ENCODE measurements at regions not wholly inside any gene's neighbourhood (a gene's known extent, or its start where the extent isn't known, plus 50 kb on each side); places are given as distances from the start of the nearest gene placed in this dataset.

DNA sequence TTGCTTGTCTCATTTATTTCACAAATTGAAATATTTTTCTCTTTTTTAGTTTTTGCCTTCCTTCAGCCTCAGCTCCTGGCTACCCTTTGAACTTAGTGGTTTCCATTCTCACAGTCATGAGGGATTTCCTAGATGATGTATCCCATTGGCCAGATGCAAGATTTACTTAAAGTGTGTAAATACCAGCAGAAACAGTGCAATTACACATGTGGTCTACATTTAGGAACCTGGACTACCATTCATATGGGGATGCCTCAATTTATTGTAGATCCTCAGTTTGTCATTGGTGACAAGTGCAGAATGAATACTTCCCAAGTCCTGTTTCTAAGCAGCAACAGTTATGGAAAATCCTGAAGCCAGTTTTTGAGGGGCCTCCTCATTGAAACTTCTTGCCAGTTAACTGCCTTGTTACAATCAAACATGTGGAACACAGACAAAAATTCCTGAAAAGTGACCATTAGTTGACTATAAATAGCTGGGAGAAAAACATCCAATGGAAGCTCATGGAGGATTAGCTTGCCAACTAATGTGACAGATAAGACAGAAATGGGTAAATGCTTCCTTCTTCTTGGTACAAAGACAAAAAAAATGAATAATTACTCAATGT is 113.6 kb upstream of the FER start:
- TF ChIP-seq POLR2A (IDR thresholded peaks at IDR 0.05) (no peak), EP300 (IDR thresholded peaks at IDR 0.05) (no peak), POLR2AphosphoS5 (IDR thresholded peaks at IDR 0.05) (no peak)
- TF ChIP-seq, protein P1, sequence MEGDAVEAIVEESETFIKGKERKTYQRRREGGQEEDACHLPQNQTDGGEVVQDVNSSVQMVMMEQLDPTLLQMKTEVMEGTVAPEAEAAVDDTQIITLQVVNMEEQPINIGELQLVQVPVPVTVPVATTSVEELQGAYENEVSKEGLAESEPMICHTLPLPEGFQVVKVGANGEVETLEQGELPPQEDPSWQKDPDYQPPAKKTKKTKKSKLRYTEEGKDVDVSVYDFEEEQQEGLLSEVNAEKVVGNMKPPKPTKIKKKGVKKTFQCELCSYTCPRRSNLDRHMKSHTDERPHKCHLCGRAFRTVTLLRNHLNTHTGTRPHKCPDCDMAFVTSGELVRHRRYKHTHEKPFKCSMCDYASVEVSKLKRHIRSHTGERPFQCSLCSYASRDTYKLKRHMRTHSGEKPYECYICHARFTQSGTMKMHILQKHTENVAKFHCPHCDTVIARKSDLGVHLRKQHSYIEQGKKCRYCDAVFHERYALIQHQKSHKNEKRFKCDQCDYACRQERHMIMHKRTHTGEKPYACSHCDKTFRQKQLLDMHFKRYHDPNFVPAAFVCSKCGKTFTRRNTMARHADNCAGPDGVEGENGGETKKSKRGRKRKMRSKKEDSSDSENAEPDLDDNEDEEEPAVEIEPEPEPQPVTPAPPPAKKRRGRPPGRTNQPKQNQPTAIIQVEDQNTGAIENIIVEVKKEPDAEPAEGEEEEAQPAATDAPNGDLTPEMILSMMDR (IDR thresholded peaks at IDR 0.05) = no peak
